ENCODE measurements at regions not wholly inside any gene's neighbourhood (a gene's known extent, or its start where the extent isn't known, plus 50 kb on each side); places are given as distances from the start of the nearest gene placed in this dataset.

DNA sequence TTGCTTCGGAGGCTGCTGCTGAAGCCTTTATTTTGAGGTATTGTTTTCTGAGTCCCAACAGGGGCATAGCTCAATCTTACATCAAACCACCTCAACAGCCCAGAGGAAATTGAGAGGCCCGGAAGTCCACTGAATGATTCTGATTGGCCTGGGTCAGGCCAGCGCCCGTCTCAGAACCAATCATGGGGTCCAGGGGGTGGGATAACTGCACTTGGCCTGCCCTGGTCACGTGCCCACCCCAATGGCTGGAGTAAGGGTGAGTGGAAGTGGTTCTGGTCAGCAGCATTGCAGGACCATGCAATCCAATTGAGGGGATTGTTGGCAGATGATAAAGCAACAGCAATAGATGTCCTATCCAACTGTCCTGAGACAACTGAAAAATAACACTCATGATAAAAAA lies 190.6 kb downstream of the HERPUD2 start:
- H3K36me3 Mint-ChIP-seq: no peaks in the 10 kb centered on the region
- Histone ChIP-seq H3K4me3 (ENCODE audit: low read length) (no peak overlapping the region), H3K4me1 (ENCODE audit: control insufficient read depth, insufficient read depth, low read length) (no peaks in the 10 kb centered on the region), H3K27me3 (ENCODE audit: control insufficient read depth, insufficient read depth, low read length) (no peaks in the 10 kb centered on the region), H3K36me3 (ENCODE audit: control insufficient read depth, insufficient read depth, low read length) (no peaks in the 10 kb centered on the region), H3K27ac (ENCODE audit: low read length) (no peak overlapping the region), H3K9me3 (ENCODE audit: control insufficient read depth, insufficient read depth, low read length) (no peaks in the 10 kb centered on the region)
- peaks cover 2 to 10% of the 10 kb centered on the region in 2 donors for H3K27me3 Mint-ChIP-seq (ENCODE audit: low read depth in 2 of 2)
- no peak overlapping the region for H3K4me3 Mint-ChIP-seq
- H3K27ac Mint-ChIP-seq: no peak overlapping the region
- intact Hi-C loops (cut with micrococcal nuclease): no loop called here
- WGBS (ENCODE audit: insufficient coverage): 85% methylated on average over 5 of the region's 5 CpGs
- H3K4me1 Mint-ChIP-seq: no peaks in the 10 kb centered on the region
- no peak for ATAC-seq
- TF ChIP-seq, protein P1, sequence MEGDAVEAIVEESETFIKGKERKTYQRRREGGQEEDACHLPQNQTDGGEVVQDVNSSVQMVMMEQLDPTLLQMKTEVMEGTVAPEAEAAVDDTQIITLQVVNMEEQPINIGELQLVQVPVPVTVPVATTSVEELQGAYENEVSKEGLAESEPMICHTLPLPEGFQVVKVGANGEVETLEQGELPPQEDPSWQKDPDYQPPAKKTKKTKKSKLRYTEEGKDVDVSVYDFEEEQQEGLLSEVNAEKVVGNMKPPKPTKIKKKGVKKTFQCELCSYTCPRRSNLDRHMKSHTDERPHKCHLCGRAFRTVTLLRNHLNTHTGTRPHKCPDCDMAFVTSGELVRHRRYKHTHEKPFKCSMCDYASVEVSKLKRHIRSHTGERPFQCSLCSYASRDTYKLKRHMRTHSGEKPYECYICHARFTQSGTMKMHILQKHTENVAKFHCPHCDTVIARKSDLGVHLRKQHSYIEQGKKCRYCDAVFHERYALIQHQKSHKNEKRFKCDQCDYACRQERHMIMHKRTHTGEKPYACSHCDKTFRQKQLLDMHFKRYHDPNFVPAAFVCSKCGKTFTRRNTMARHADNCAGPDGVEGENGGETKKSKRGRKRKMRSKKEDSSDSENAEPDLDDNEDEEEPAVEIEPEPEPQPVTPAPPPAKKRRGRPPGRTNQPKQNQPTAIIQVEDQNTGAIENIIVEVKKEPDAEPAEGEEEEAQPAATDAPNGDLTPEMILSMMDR (IDR thresholded peaks at IDR 0.05): no peak
- H3K9me3 Mint-ChIP-seq: no peaks in the 10 kb centered on the region
- DNase-seq: no peak

DNA sequence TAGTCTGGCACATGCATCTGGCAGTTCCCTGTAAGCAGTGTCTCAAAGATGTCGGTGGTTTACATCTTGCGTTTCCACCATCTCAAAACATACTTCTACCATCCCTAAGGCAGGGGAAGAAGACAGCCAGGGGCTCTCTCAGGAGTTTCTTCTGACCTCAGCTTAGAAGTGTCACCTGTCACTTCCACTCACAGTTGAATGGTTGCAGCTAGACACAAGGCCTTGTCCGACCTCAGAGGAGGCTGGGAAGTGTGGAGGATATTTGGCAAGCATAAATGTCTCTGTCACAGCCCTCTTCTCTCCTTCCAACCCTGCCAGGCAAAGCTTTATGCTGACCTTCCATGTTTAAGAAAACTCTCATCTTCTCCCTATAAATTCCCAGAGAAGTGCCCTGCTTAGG lies 193.3 kb downstream of the HERPUD2 start:
- TF ChIP-seq, protein P1 (IDR thresholded peaks at IDR 0.05): no peak
- no peak overlapping the region for H3K27ac Mint-ChIP-seq
- peaks cover 16 to 37% of the 10 kb centered on the region in 2 donors for H3K27me3 Mint-ChIP-seq (ENCODE audit: low read depth in 2 of 2)
- Histone ChIP-seq H3K4me3 (ENCODE audit: low read length) (no peak overlapping the region), H3K4me1 (ENCODE audit: control insufficient read depth, insufficient read depth, low read length) (no peaks in the 10 kb centered on the region), H3K9me3 (ENCODE audit: control insufficient read depth, insufficient read depth, low read length) (no peaks in the 10 kb centered on the region), H3K27me3 (ENCODE audit: control insufficient read depth, insufficient read depth, low read length) (no peaks in the 10 kb centered on the region), H3K27ac (ENCODE audit: low read length) (no peak overlapping the region), H3K36me3 (ENCODE audit: control insufficient read depth, insufficient read depth, low read length) (no peaks in the 10 kb centered on the region)
- H3K4me3 Mint-ChIP-seq: no peak overlapping the region
- 92% methylated on average over 2 of the region's 3 CpGs for WGBS (ENCODE audit: insufficient coverage)
- intact Hi-C loops (cut with micrococcal nuclease): no loop called here
- H3K9me3 Mint-ChIP-seq: no peaks in the 10 kb centered on the region
- no peak for ATAC-seq
- DNase-seq: no peak
- no peaks in the 10 kb centered on the region for H3K36me3 Mint-ChIP-seq
- H3K4me1 Mint-ChIP-seq: no peaks in the 10 kb centered on the region

DNA sequence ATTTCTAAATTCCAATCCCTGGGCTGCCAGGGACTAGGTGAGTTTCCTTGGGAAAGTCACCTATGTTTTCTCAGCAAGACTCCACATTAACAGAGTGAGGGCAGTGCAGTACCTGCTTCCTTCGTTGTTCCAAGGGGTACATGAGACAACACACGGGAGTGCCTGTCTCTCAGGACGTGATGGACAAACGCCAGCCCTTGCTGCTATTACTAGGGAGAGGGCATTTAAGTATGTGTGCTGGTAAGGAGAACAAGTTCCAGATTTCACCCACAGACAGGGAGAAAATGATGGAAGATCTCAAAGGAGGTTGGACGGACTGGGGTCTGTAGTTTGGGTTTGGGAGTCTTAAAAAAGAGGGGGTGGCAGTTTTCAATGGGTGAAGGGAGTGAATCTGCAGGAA lies 195.7 kb downstream of the HERPUD2 start:
- Histone ChIP-seq H3K27me3 (ENCODE audit: control insufficient read depth, insufficient read depth, low read length) (no peaks in the 10 kb centered on the region), H3K4me3 (ENCODE audit: low read length) (no peak overlapping the region), H3K27ac (ENCODE audit: low read length) (no peak overlapping the region), H3K36me3 (ENCODE audit: control insufficient read depth, insufficient read depth, low read length) (no peaks in the 10 kb centered on the region), H3K4me1 (ENCODE audit: control insufficient read depth, insufficient read depth, low read length) (no peaks in the 10 kb centered on the region), H3K9me3 (ENCODE audit: control insufficient read depth, insufficient read depth, low read length) (no peaks in the 10 kb centered on the region)
- Mint-ChIP-seq H3K27ac (no peak overlapping the region), H3K36me3 (no peaks in the 10 kb centered on the region), H3K4me3 (no peak overlapping the region), H3K9me3 (no peaks in the 10 kb centered on the region), H3K4me1 (peaks cover 0 to 3% of the 10 kb centered on the region in 2 donors), H3K27me3 (ENCODE audit: low read depth in 2 of 2) (peaks cover 16 to 42% of the 10 kb centered on the region in 2 donors)
- intact Hi-C loops (cut with micrococcal nuclease): no loop called here
- TF ChIP-seq, protein P1 (IDR thresholded peaks at IDR 0.05): no peak
- 91% methylated on average over 5 of the region's 5 CpGs for WGBS (ENCODE audit: insufficient coverage)
- DNase-seq (no peak), ATAC-seq (no peak)

DNA sequence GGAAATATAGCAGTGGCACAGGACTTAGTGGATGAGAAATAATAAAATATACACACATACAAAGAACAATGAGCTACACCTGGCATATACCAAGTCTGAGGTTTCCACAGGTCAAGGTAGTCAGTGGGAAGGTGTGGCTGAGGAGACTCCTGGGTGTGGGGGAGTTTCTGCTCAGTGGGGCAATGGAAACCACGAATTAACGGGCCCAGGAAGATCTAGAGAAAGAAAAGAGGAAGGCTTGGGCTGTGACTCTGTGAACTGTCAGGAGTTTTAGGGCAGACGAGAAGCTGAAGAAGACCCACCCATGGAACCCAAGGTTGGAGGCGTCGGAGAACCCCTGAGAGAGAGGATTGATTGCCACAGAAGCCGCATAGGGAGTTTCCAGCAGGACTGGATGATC lies 196.5 kb downstream of the HERPUD2 start:
- TF ChIP-seq, protein P1 (IDR thresholded peaks at IDR 0.05): no peak
- Mint-ChIP-seq H3K4me1 (peaks cover 0 to 3% of the 10 kb centered on the region in 2 donors), H3K27me3 (ENCODE audit: low read depth in 2 of 2) (peaks cover 16 to 40% of the 10 kb centered on the region in 2 donors), H3K27ac (no peak overlapping the region), H3K9me3 (no peaks in the 10 kb centered on the region), H3K36me3 (no peaks in the 10 kb centered on the region), H3K4me3 (no peak overlapping the region)
- no peaks in the 10 kb centered on the region for H3K36me3 ChIP-seq (ENCODE audit: control insufficient read depth, insufficient read depth, low read length)
- no peaks in the 10 kb centered on the region for H3K4me1 ChIP-seq (ENCODE audit: control insufficient read depth, insufficient read depth, low read length)
- H3K9me3 ChIP-seq (ENCODE audit: control insufficient read depth, insufficient read depth, low read length): no peaks in the 10 kb centered on the region
- DNase-seq: no peak
- no peak overlapping the region for H3K4me3 ChIP-seq (ENCODE audit: low read length)
- no peak overlapping the region for H3K27ac ChIP-seq (ENCODE audit: low read length)
- ATAC-seq: no peak
- no peaks in the 10 kb centered on the region for H3K27me3 ChIP-seq (ENCODE audit: control insufficient read depth, insufficient read depth, low read length)
- intact Hi-C loops (cut with micrococcal nuclease): no loop called here
- 84% methylated on average over 6 of the region's 6 CpGs for WGBS (ENCODE audit: insufficient coverage)
